GM12878 (cell line): ENCODE measurements at regions not wholly inside any gene's neighbourhood (a gene's known extent, or its start where the extent isn't known, plus 50 kb on each side); places are given as distances from the start of the nearest gene placed in this dataset.

Experiments used
- RAD51 ChIP-seq: fragments of 450-650 bp; IDR thresholded peaks from 2 replicates; pipeline ENCODE4 v1.6.1; 2016; ENCODE audit warnings: moderate library complexity, mild to moderate bottlenecking, inconsistent platforms
- SREBF1 ChIP-seq: IDR thresholded peaks from 2 replicates; pipeline ENCODE4 v1.6.1; 2012; ENCODE audit warnings: mild to moderate bottlenecking, low read length
- SREBF2 ChIP-seq: IDR thresholded peaks from 2 replicates; pipeline ENCODE4 v1.6.1; 2012; ENCODE audit warnings: mild to moderate bottlenecking, low read length
- TF ChIP-seq, protein P1 (sequence below), 3 experiments: IDR thresholded peaks in 2 of 3; conservative IDR thresholded peaks in 1 of 3; 2 replicates each; pipeline ENCODE4 v1.5.1; 2011; ENCODE audit warnings: low read depth in 3 of 3, low read length in 3 of 3, mild to moderate bottlenecking in 3 of 3, control low read depth in 2 of 3, moderate library complexity in 2 of 3, inconsistent platforms in 1 of 3, mixed read lengths in 1 of 3; ENCODE audit not compliant: control insufficient read depth in 2 of 3, insufficient read depth in 1 of 3; ENCODE audit errors: extremely low read depth in 1 of 3
- TF ChIP-seq, protein P2 (sequence below): IDR thresholded peaks from 2 replicates; pipeline ENCODE4 v1.6.1; 2011; ENCODE audit warnings: low read depth, mild to moderate bottlenecking, low read length, moderate library complexity, borderline replicate concordance; ENCODE audit errors: extremely low read depth

DNA sequence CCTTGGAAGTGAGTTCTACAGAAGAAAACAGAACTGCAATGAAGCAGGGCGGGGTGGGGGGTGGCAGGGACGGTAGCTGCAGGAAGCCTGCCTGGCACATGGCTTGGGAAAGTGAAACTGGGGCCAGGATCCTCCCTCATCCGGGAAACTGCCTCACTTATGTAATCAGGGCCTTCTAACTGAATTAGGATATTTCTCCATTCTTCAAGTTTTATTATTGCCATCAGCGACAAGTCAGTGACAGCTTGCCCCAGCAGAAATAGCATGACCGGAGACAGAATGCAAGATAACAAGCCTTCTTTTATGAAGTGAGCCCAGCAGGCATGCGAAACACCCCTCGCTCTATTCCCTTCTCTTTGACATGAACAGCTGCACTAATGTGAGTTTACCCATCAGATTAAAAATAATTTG, 77.5 kb upstream of the CACUL1 start:
- TF ChIP-seq, protein P1, sequence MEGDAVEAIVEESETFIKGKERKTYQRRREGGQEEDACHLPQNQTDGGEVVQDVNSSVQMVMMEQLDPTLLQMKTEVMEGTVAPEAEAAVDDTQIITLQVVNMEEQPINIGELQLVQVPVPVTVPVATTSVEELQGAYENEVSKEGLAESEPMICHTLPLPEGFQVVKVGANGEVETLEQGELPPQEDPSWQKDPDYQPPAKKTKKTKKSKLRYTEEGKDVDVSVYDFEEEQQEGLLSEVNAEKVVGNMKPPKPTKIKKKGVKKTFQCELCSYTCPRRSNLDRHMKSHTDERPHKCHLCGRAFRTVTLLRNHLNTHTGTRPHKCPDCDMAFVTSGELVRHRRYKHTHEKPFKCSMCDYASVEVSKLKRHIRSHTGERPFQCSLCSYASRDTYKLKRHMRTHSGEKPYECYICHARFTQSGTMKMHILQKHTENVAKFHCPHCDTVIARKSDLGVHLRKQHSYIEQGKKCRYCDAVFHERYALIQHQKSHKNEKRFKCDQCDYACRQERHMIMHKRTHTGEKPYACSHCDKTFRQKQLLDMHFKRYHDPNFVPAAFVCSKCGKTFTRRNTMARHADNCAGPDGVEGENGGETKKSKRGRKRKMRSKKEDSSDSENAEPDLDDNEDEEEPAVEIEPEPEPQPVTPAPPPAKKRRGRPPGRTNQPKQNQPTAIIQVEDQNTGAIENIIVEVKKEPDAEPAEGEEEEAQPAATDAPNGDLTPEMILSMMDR (IDR thresholded peaks at IDR 0.05 in 2 of 3, conservative IDR thresholded peaks at IDR 0.05 in 1 of 3; ENCODE audit: control insufficient read depth in 2 of 3, extremely low read depth in 1 of 3, insufficient read depth in 1 of 3, low read depth in 3 of 3, low read length in 3 of 3) = no peak
- TF ChIP-seq SREBF1 = no peak
- TF ChIP-seq, protein P2, sequence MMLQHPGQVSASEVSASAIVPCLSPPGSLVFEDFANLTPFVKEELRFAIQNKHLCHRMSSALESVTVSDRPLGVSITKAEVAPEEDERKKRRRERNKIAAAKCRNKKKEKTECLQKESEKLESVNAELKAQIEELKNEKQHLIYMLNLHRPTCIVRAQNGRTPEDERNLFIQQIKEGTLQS = no peak
- no peak for TF ChIP-seq RAD51
- no peak for TF ChIP-seq SREBF2
